HG02884 (cell line): ENCODE measurements at regions not wholly inside any gene's neighbourhood (a gene's known extent, or its start where the extent isn't known, plus 50 kb on each side); places are given as distances from the start of the nearest gene placed in this dataset.

ENCODE experiments used
- ATAC-seq: cut with Tn5 transposase; IDR thresholded peaks from one replicate; pipeline ENCODE4 v1.9.1; 2021; ENCODE audit warnings: mild to moderate bottlenecking, moderate library complexity; ENCODE audit not compliant: unreplicated experiment

- no peak for ATAC-seq
Observed at GRCh38 chr2:40559175-40559574, 107.3 kb upstream of the SLC8A1 start.

- ATAC-seq = no peak
Observed at GRCh38 chr2:40564184-40564583, 112.3 kb upstream of the SLC8A1 start.

- ATAC-seq = no peak
Observed at GRCh38 chr2:40579247-40579646, 127.4 kb upstream of the SLC8A1 start.

- ATAC-seq = no peak
Observed at GRCh38 chr2:40584432-40584831, 132.5 kb upstream of the SLC8A1 start.

- no peak for ATAC-seq
Observed at GRCh38 chr2:40591774-40592173, 139.9 kb upstream of the SLC8A1 start.

- no peak for ATAC-seq
Observed at GRCh38 chr2:40592218-40592617, 140.3 kb upstream of the SLC8A1 start.

GRCh38 chr2:40606862-40607261 is 155.0 kb upstream of the SLC8A1 start:
- ATAC-seq = no peak

- ATAC-seq = no peak
Observed at GRCh38 chr2:40611196-40611595, 159.3 kb upstream of the SLC8A1 start.

- ATAC-seq = no peak
Observed at GRCh38 chr2:40625849-40626248, 174.0 kb upstream of the SLC8A1 start.

GRCh38 chr2:40628556-40628955 is 176.7 kb upstream of the SLC8A1 start:
- no peak for ATAC-seq

GRCh38 chr2:40629768-40630434 is 178.0 kb upstream of the SLC8A1 start:
- ATAC-seq = no peak

GRCh38 chr2:40639320-40639719 is 187.4 kb upstream of the SLC8A1 start:
- no peak for ATAC-seq

GRCh38 chr2:40642237-40642636 is 190.3 kb upstream of the SLC8A1 start:
- no peak for ATAC-seq

- ATAC-seq = no peak
Observed at GRCh38 chr2:40642726-40643125, 190.8 kb upstream of the SLC8A1 start.

GRCh38 chr2:40646642-40647041 is 194.8 kb upstream of the SLC8A1 start:
- no peak for ATAC-seq

- ATAC-seq = no peak
Observed at GRCh38 chr2:40652155-40652554, 200.3 kb upstream of the SLC8A1 start.

- ATAC-seq = no peak
Observed at GRCh38 chr2:40653829-40654228, 201.9 kb upstream of the SLC8A1 start.

GRCh38 chr2:40654346-40654745 is 202.5 kb upstream of the SLC8A1 start:
- ATAC-seq = no peak

- ATAC-seq = no peak
Observed at GRCh38 chr2:40658941-40659340, 207.1 kb upstream of the SLC8A1 start.

GRCh38 chr2:40665493-40666232 is 213.8 kb upstream of the SLC8A1 start:
- ATAC-seq = no peak

- no peak for ATAC-seq
Observed at GRCh38 chr2:40666398-40666797, 214.5 kb upstream of the SLC8A1 start.

GRCh38 chr2:40668425-40668824 is 216.5 kb upstream of the SLC8A1 start:
- no peak for ATAC-seq
